Neural cell (in vitro differentiated cells): ENCODE measurements at regions not wholly inside any gene's neighbourhood (a gene's known extent, or its start where the extent isn't known, plus 50 kb on each side); places are given as distances from the start of the nearest gene placed in this dataset.

Experiments
- H2AFZ ChIP-seq: fragments of 200-600, 300-800 bp; sonication (generic), shearing (Covaris generic); 2 replicates; pipeline ENCODE4 v1.6.0; 2014; ENCODE audit warnings: low read depth, mild to moderate bottlenecking, antibody characterized with exemption, low read length, moderate library complexity
- H3F3A ChIP-seq: fragments of 200-600 bp; shearing (Covaris generic); 2 replicates; pipeline ENCODE4 v1.6.1; 2016; ENCODE audit warnings: mild to moderate bottlenecking, moderate library complexity, mixed read lengths, antibody characterized with exemption, low read length; ENCODE audit not compliant: insufficient read depth, poor library complexity, severe bottlenecking
- H3K27ac ChIP-seq: fragments of 200-600, 300-800 bp; sonication (generic), shearing (Covaris generic); 2 replicates; pipeline ENCODE4 v1.5.1; 2014; ENCODE audit warnings: mild to moderate bottlenecking, low read length, moderate library complexity
- H3K27me3 ChIP-seq: fragments of 300-800, 200-600 bp; sonication (generic), shearing (Covaris generic); 2 replicates; pipeline ENCODE4 v1.6.0; 2014; ENCODE audit warnings: mild to moderate bottlenecking, low read depth, low read length, moderate library complexity; ENCODE audit not compliant: insufficient read depth
- H3K36me3 ChIP-seq: fragments of 300-800, 200-600 bp; sonication (generic), shearing (Covaris generic); 2 replicates; pipeline ENCODE4 v1.5.1; 2014; ENCODE audit warnings: mild to moderate bottlenecking, antibody characterized with exemption, low read length, moderate library complexity; ENCODE audit not compliant: insufficient read depth
- H3K4me2 ChIP-seq: fragments of 300-800, 200-600 bp; sonication (generic), shearing (Covaris generic); 2 replicates; pipeline ENCODE4 v1.6.0; 2014; ENCODE audit warnings: mild to moderate bottlenecking, low read length
- H3K4me3 ChIP-seq: fragments of 300-800, 200-600 bp; sonication (generic), shearing (Covaris generic); 2 replicates; pipeline ENCODE4 v1.5.1; 2014; ENCODE audit warnings: mild to moderate bottlenecking, low read length, moderate library complexity
- H3K79me2 ChIP-seq: fragments of 200-600 bp; shearing (Covaris generic); replicated peaks from 2 replicates; pipeline ENCODE4 v1.6.0; 2014; ENCODE audit warnings: mild to moderate bottlenecking, low read length, moderate library complexity; ENCODE audit not compliant: insufficient read depth
- H3K9ac ChIP-seq: fragments of 300-800, 200-600 bp; sonication (generic), shearing (Covaris generic); 2 replicates; pipeline ENCODE4 v1.6.1; 2016; ENCODE audit warnings: mild to moderate bottlenecking, low read length, mixed read lengths
- H3K9me2 ChIP-seq: fragments of 200-600 bp; shearing (Covaris generic); 2 replicates; pipeline ENCODE4 v1.6.1; 2016; ENCODE audit warnings: mild to moderate bottlenecking, low read length, mixed read lengths; ENCODE audit not compliant: insufficient read depth
- H3K9me3 ChIP-seq: fragments of 200-600, 300-800 bp; sonication (generic), shearing (Covaris generic); 2 replicates; pipeline ENCODE4 v1.6.1; 2016; ENCODE audit warnings: mild to moderate bottlenecking, mixed run types, low read length, moderate library complexity, mixed read lengths
- H4K20me1 ChIP-seq: fragments of 200-600 bp; shearing (Covaris generic); 2 replicates; pipeline ENCODE4 v1.6.1; 2016; ENCODE audit warnings: mild to moderate bottlenecking, mixed run types; ENCODE audit not compliant: insufficient read depth
- EP300 ChIP-seq: fragments of 450-650 bp; conservative IDR thresholded peaks from 2 replicates; pipeline ENCODE4 v1.6.1; 2014; ENCODE audit warnings: antibody characterized with exemption, mild to moderate bottlenecking, moderate library complexity; ENCODE audit not compliant: poor library complexity, severe bottlenecking
- EZH2 ChIP-seq: fragments of 200-600, 300-800 bp; shearing (Covaris generic), sonication (generic); IDR thresholded peaks from 2 replicates; pipeline ENCODE4 v1.6.1; 2014; ENCODE audit warnings: antibody characterized with exemption, low read length, borderline replicate concordance, mild to moderate bottlenecking; ENCODE audit not compliant: insufficient read depth, poor library complexity, severe bottlenecking
- MXI1 ChIP-seq: fragments of 450-650 bp; conservative IDR thresholded peaks from 2 replicates; pipeline ENCODE4 v1.6.1; 2014; ENCODE audit warnings: antibody characterized with exemption, mild to moderate bottlenecking; ENCODE audit not compliant: poor library complexity, severe bottlenecking
- POLR2AphosphoS5 ChIP-seq: IDR thresholded peaks from 2 replicates; pipeline ENCODE4 v1.6.1; 2012
- RAD21 ChIP-seq: fragments of 450-650 bp; conservative IDR thresholded peaks from 2 replicates; pipeline ENCODE4 v1.6.1; 2014; ENCODE audit warnings: antibody characterized with exemption, mild to moderate bottlenecking, moderate library complexity
- SMC3 ChIP-seq: fragments of 450-650 bp; conservative IDR thresholded peaks from 2 replicates; pipeline ENCODE4 v1.6.1; 2014; ENCODE audit warnings: antibody characterized with exemption, mild to moderate bottlenecking, moderate library complexity; ENCODE audit not compliant: poor library complexity
- TAF1 ChIP-seq: IDR thresholded peaks from 2 replicates; pipeline ENCODE4 v1.6.1; 2012; ENCODE audit warnings: low read depth
- TF ChIP-seq, protein P1 (sequence below): fragments of 450-650 bp; IDR thresholded peaks from 2 replicates; pipeline ENCODE4 v1.5.1; 2014; ENCODE audit warnings: antibody characterized with exemption, mild to moderate bottlenecking, moderate library complexity; ENCODE audit not compliant: poor library complexity, severe bottlenecking
- TF ChIP-seq, protein P2 (sequence below): IDR thresholded peaks from 2 replicates; pipeline ENCODE4 v1.6.1; 2012; ENCODE audit warnings: borderline replicate concordance

DNA sequence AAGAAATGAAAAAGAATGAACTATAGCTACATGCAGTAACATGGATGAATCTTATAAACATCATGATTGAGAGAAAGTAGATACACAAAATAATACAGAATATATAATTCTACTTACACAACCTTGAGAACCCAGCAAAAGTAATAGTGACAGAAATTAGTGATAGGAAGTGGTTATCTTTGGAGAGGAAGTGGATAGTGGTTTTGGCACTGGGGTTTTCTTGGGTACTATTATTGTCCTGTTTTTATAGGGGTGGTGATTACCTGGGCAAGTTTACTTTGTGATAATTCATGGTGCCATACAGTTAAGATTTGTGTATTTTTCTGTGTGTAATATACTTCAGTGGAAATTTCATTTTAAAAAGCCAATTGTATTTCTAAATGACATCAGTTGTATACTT is 352.7 kb downstream of the AEBP2 start:
- H3K27me3 ChIP-seq, result no peaks in the 10 kb centered on the region
- H3K4me3 ChIP-seq, result no peak overlapping the region
- no peaks in the 10 kb centered on the region for H3K36me3 ChIP-seq
- H3K27ac ChIP-seq, result no peak overlapping the region
- H3F3A ChIP-seq, result no peaks in the 10 kb centered on the region
- H3K4me2 ChIP-seq, result no peak overlapping the region
- H3K9me2 ChIP-seq, result no peaks in the 10 kb centered on the region
- H2AFZ ChIP-seq, result no peak overlapping the region
- no peaks in the 10 kb centered on the region for H3K9me3 ChIP-seq
- no peak for TF ChIP-seq POLR2AphosphoS5
- TF ChIP-seq, protein P1, sequence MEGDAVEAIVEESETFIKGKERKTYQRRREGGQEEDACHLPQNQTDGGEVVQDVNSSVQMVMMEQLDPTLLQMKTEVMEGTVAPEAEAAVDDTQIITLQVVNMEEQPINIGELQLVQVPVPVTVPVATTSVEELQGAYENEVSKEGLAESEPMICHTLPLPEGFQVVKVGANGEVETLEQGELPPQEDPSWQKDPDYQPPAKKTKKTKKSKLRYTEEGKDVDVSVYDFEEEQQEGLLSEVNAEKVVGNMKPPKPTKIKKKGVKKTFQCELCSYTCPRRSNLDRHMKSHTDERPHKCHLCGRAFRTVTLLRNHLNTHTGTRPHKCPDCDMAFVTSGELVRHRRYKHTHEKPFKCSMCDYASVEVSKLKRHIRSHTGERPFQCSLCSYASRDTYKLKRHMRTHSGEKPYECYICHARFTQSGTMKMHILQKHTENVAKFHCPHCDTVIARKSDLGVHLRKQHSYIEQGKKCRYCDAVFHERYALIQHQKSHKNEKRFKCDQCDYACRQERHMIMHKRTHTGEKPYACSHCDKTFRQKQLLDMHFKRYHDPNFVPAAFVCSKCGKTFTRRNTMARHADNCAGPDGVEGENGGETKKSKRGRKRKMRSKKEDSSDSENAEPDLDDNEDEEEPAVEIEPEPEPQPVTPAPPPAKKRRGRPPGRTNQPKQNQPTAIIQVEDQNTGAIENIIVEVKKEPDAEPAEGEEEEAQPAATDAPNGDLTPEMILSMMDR, result no peak
- no peak for TF ChIP-seq EP300
- TF ChIP-seq EZH2, result no peak
- TF ChIP-seq, protein P2, sequence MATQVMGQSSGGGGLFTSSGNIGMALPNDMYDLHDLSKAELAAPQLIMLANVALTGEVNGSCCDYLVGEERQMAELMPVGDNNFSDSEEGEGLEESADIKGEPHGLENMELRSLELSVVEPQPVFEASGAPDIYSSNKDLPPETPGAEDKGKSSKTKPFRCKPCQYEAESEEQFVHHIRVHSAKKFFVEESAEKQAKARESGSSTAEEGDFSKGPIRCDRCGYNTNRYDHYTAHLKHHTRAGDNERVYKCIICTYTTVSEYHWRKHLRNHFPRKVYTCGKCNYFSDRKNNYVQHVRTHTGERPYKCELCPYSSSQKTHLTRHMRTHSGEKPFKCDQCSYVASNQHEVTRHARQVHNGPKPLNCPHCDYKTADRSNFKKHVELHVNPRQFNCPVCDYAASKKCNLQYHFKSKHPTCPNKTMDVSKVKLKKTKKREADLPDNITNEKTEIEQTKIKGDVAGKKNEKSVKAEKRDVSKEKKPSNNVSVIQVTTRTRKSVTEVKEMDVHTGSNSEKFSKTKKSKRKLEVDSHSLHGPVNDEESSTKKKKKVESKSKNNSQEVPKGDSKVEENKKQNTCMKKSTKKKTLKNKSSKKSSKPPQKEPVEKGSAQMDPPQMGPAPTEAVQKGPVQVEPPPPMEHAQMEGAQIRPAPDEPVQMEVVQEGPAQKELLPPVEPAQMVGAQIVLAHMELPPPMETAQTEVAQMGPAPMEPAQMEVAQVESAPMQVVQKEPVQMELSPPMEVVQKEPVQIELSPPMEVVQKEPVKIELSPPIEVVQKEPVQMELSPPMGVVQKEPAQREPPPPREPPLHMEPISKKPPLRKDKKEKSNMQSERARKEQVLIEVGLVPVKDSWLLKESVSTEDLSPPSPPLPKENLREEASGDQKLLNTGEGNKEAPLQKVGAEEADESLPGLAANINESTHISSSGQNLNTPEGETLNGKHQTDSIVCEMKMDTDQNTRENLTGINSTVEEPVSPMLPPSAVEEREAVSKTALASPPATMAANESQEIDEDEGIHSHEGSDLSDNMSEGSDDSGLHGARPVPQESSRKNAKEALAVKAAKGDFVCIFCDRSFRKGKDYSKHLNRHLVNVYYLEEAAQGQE, result no peak
- H3K9ac ChIP-seq, result no peak overlapping the region
- no peaks in the 10 kb centered on the region for H4K20me1 ChIP-seq
- H3K79me2 ChIP-seq, result no peaks in the 10 kb centered on the region

DNA sequence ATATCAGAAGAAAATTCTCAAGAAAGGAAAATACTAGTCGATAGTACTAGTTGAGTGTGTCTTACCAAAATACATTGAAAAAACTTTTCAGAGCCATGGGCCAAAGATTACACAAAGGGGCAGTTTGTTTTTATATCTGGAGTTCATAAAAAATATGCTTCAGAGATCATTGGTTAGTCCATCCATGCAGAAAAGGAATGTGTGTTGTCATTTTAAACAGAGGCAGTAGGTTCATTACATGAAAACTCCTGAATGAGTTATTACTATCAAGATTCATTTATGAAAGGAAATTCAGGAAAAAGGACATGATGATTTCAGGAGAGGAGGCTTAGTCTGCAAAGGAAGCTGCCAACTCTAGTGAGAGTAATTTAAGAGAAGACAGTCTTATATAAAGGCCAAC is 354.8 kb downstream of the AEBP2 start:
- H3K79me2 ChIP-seq, result no peaks in the 10 kb centered on the region
- no peaks in the 10 kb centered on the region for H3F3A ChIP-seq
- H3K9me2 ChIP-seq, result no peaks in the 10 kb centered on the region
- no peaks in the 10 kb centered on the region for H4K20me1 ChIP-seq
- H3K27ac ChIP-seq, result no peak overlapping the region
- no peak overlapping the region for H3K9ac ChIP-seq
- H3K4me2 ChIP-seq, result no peak overlapping the region
- no peak overlapping the region for H2AFZ ChIP-seq
- TF ChIP-seq, protein P2, result no peak
- TF ChIP-seq TAF1, result no peak
- no peak for TF ChIP-seq EZH2
- no peak for TF ChIP-seq SMC3
- TF ChIP-seq, protein P1, result no peak
- no peak for TF ChIP-seq EP300
- no peak for TF ChIP-seq POLR2AphosphoS5
- no peak for TF ChIP-seq RAD21
- no peak for TF ChIP-seq MXI1
- H3K36me3 ChIP-seq, result no peaks in the 10 kb centered on the region
- no peak overlapping the region for H3K4me3 ChIP-seq
- H3K9me3 ChIP-seq, result no peaks in the 10 kb centered on the region
- no peaks in the 10 kb centered on the region for H3K27me3 ChIP-seq
